ENCODE measurements at regions not wholly inside any gene's neighbourhood (a gene's known extent, or its start where the extent isn't known, plus 50 kb on each side); places are given as distances from the start of the nearest gene placed in this dataset.

DNA sequence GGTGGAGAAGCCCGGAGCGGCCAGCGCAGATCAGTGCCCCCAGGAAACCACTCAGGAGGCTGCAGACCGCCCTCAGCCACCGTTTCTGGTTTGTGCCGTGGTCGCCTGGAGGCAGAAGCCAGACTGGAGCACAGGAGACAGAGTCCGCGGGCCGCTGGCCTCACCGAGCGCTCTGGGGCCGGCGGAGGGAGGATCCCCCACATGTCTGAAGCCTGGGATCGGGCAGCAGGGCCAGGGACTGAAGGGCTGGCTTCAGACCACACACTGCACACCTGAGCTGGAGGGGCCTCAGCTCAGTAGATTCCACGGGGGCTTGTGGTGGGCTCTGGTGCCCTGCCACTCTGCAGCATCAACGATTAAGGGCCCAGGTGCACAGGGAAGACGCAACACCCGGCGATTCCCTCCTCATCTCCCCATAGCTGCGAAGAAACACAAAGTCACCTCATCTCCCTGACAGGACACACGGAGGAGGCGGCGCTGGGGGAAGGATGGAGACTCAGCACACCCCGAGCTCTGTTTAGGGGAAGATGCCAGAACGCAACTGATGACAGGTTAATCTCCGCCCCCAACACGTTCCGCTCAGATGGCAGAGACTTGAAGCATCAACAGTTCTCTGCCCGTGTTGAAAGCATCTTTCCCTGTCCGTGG, 408.1 kb downstream of the GALR1 start:
- no peak for DNase-seq (ENCODE audit: low read depth, low spot score)

DNA sequence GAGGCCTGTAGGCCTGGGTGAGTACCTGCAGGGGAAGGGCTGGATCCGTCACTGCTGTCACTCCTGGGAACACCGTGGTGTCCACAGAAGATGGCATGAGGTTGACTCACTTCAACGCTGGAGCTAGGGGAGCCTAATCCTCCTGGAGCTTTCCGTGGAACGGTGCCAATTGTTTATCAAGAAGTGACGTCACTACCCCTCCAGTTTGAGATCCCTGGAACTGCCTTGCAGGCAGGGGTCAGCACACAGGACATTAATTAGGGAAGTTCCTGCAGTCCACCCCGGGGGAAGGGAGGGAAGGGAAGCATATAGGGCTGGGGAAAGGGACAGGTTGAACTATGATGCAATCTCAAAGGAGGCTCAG, 408.6 kb downstream of the GALR1 start:
- no peak for DNase-seq (ENCODE audit: low read depth, low spot score)

DNA sequence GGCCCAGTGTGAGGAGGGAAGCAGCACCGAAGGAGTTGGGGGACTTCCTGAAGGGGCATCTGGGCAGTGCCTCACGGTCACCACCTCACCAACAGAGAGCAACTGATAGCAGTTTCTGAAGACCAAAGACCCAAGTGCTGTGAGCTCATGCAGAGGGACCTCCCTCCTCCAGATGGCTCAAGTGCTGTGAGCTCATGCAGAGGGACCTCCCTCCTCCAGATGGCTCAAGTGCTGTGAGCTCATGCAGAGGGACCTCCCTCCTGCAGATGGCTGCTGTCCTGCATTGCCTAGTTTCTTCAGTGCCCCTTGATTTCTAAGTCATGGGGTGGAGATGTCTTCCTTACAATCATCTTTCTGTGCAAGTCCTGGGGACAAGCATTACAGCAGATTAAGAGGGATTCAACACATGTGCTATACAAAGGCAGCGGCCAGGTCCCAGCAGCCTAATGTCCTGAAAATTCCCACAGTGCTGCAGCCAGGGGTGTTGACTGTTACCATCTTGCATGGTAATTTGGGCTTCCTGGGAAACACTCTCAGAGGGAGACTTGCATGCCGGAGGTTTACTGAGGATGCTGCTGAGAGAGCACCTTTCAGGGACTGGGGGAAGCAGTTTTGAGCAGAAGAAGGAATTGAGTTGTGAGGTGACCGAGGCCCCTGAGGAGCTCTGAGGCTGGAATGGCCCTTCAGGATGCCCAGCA, 409.3 kb downstream of the GALR1 start:
- no peak for DNase-seq (ENCODE audit: low read depth, low spot score)

DNA sequence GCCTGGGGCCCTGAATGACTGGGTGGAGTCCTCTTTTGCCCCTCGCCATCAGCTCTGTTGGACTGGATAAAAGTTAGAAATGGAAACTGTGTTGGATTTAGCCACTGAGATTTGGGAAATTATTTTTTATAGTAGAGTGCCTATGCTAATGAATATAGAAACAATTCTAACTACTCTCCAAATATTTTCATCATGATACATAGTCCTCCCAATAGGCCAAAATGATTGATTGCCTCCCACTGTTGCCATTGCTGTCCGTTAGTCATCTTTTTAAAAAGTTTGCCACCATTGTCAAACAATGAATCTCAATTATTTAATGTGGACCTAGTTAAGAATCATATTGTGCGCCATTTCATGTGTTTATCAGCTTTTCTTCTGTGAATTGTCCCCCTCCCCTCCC, 417.0 kb downstream of the GALR1 start:
- DNase-seq (ENCODE audit: low read depth, low spot score), result no peak

DNA sequence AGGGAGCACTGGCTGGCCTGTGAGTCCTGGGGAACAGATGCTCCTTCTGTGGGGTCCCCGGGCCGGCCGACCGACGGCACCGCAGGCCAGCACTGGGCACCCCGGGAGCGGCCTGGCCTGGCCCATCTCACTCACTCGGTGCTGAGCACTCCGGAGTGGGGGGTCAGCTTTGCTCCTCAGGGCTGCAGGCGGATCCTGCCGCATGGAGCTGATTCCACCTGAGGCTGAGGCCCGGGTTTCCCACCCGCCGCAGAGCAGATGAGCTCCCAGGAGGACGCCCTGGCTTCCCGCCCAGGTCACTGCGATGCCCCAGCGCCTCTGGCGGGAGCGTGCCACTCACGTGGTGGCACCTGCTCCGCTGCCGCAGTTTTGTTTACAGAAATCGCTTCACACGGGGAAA, 418.6 kb downstream of the GALR1 start:
- no peak for DNase-seq (ENCODE audit: low read depth, low spot score)

DNA sequence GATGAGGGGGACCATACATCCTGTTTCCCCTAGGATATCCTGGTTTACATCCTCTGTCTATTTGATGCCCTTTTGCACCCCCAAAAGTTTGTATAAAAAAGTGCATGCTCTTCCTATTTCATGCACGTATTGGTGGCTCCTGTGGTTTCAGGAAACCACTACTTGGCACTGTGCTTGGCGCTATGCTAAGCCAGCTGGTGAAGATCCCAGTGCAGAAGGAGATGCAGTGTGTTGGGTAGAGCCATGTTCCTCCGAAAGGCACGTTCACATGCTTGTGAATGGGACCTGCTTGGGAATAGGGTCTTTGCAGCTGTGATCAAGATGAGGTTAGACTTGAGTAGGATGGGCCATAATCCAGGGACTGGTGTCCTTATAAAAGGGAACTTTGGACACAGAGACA, 419.7 kb downstream of the GALR1 start:
- no peak for DNase-seq (ENCODE audit: low read depth, low spot score)

DNA sequence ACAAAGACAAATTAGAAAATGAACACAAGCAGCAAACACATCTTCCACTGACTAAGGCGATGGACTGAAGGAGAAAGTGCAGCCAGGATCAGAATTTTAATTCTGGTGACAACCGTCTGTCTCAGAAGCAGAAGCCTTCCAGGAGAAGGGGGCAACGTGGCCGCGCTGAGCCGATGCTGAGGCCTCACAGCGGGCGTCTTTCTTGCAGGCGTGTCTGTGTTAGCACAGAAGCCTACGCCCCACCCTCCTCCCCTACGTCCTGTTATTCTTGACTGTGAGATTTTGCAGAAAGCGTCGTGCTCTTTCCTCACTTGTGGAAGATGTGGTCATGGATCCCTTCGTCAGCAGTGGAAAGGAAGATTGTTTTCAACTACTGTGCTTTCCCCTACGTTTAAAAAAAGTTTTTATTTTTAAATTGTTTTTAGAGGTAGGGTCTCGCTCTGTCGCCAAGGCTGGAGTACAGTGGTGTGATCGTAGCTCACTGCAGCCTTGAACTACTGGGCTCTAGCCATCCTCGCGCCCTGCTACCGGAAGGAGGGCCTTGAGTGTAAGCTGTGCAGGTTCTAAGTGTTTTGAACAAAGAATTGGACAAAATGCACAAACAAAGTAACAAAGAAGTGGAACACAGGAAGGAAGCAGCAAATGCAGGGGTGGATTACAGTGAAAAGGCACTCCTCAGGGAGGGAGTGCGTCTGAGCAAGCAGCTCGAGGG, 422.0 kb downstream of the GALR1 start:
- DNase-seq (ENCODE audit: low read depth, low spot score), result peak; percentile 19

DNA sequence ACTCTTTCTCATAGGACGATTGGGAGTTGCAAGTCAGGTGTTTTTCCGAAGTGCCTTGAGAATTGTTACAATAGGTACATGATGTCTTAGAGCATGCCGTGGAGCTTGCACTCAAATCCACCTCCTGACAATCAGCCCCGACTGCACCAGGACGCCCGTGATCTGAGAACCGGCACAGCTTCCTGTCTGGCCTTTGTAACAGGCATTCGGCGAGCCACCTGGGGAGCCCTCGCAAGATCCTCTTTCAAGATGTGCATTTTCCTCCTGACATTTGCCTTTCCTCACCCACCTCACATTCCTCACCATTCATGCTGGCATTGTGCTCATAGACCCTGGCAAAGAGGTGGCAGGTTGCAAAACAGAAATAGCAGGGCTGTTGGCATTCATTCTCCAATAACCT, 427.3 kb downstream of the GALR1 start:
- DNase-seq (ENCODE audit: low read depth, low spot score), result peak; percentile 12

DNA sequence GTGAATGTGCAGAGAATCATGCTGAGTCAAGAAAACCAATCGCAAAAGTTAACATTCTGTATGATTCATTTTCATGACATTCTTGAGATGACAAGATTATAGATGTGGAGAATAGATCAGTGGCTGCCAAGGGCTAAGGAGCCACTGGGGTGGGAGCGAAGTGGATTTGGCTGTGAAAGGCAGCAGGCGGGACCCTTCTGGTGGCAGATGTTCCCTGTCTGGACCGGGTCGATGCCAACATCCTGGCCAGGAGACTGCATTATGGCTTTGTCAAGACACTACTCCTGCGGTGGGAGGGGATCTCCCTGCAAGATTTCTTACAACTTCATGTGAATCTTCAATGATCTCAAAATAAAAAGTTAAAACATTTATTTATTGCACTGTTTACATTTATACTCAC, 427.9 kb downstream of the GALR1 start:
- no peak for DNase-seq (ENCODE audit: low read depth, low spot score)

DNA sequence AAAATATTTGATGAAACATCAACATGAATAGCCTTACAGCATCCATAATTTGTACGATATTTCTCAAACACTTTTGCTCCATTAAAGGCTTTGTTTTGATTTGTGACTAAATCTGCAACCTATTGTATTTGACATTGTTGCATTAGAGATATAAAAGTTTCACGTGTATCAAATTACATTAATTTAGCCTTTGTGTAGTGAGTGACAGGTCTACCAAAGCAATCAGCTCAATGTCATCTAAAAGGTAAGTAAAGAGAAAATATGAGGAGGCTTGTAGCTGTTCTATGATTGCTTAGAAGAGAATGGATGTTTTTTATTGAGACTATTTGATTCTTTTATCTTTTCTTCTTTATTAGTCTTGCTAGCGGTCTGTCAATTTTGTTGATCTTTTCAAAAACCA, 430.2 kb downstream of the GALR1 start:
- DNase-seq (ENCODE audit: low read depth, low spot score), result no peak

DNA sequence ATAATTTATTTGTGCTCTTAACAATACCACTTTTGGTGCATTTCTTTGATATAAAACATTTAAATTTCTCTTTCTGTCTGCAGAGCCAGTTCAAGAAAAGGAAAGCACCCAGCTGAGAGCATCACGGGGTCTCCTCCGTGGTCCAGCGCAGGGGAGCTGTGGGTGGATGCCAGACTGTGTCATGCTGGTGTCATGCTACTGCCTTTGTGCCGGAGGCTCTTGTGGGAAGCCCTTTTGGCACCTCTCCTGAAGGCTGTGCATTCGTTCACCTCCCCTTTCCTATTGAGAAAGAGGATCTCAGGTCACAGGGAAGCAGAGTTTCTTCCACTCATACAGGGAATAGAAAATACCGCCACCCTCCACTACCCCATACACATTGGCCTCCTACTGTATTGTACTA, 450.4 kb downstream of the GALR1 start:
- no peak for DNase-seq (ENCODE audit: low read depth, low spot score)

DNA sequence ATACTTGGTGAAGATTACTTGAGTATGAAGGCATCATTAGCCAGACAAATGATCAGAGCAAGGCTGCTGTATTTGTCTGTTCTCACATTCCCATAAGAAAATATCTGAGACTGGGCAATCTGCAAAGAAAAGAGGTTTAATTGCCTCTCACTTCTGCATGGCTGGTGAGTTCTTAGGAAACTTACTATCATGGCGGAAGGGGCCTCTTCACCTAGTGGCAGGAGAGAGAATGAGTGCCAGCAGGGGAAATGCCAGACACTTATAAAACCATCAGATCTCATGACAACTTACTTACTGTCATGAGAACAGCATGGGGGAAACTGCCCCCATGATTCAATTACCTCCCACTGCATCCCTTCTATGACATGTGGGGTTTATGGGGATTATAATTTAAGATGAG, 452.3 kb downstream of the GALR1 start:
- no peak for DNase-seq (ENCODE audit: low read depth, low spot score)

DNA sequence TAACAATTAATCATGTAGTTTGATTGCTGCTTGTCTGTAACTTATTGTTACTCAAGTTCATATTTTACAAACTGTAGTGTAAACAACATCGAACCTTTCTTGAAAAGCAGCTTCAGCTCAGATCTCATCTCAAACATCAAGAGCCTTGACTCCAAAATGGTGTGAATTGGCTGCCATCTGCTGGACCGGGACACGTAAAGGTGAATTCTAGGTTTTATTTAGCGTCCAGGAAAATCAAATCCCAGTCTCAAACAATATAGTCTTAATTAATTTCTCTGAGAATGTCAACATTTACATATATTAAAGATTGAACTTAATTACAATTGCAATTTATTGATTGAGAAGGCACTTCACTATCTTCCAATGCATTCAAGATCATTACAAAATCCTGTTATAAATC, 453.0 kb downstream of the GALR1 start:
- DNase-seq (ENCODE audit: low read depth, low spot score), result no peak

DNA sequence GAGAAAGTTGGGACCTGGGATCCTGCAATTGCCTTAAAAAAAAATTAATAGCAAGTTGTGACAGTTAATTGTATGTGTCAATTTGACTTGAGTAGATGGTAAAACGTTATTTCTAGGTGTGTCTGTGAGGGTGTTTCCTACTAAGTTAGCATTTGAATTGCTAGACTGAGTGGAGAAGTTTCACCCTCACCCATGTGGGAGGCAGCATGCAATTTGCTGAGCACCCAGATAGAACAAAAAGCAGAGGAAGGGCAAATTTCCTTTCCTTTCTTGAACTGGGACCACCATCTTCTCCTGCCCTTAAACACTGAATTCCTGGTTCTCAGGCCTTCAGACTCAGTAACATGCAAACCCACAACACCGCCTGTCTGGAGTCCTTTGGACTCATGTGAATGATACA, 455.7 kb downstream of the GALR1 start:
- no peak for DNase-seq (ENCODE audit: low read depth, low spot score)

DNA sequence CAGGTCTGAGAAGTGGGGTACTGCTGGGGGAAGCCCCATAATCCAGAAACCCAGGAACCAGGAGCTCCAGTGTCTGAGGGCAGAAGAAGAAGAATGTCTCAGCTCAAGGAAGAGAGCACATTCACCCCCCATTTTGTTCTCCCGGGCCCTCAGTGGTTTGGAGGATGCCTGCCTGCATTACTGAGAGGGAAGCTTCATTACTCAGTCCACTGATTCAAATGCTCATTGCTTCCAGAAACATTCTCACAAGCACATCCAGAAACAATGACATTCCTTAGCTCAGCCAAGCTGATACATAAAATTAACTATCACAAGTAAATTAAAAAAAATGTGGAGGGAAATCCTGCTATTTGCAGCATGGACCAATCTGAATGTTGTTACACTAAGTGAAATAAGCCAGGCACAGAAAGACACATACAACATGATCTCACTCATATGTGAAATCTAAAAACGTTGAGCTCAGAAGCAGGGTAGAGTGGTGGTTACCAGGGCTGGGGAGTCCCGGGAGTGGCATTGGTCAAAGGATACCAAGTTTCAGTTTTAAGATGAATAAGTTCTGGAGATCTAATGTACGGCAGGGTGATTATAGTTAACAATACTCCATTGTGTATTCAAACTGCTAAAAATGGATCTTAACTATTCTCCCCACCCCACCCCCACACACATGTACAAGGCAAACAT, 459.3 kb downstream of the GALR1 start:
- no peak for DNase-seq (ENCODE audit: low read depth, low spot score)

DNA sequence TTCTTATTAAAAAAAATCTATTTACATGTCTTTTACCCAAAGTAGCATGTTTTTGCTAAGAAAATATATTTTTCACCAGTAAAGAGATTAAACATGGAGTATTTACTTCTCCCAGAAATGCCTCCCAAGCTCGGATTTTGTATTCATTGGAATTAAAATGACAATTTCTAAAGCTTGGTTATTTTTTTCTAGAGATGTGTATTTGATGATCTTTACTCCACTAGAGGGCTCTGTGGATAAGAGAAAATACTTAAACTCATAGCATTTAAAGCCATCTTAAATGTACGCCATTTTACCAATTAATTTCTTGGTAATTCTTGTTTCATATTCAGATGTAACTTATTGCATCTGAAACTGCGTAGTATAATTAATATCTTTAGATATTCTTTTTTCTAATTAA, 461.4 kb downstream of the GALR1 start:
- no peak for DNase-seq (ENCODE audit: low read depth, low spot score)

DNA sequence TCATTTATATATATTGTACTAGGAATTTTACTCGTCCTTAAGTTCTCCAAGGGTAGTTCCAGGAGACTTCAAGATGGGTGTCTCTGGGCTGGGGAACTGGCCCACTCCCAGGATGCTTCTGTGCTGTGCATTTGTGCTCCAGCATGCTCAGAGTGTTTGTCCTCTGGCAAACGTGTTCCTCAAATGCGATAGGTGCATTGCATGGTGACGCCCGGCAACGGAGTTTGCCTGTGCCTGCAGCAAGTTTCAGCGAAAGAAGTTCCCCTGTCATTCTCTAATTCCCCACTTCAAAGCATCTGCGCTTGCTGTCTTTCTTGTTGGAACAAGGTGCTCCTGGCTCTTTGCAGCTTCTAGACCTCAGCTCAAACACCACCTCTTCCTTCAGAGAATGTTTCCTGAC, 465.1 kb downstream of the GALR1 start:
- peak; percentile 14 for DNase-seq (ENCODE audit: low read depth, low spot score)

DNA sequence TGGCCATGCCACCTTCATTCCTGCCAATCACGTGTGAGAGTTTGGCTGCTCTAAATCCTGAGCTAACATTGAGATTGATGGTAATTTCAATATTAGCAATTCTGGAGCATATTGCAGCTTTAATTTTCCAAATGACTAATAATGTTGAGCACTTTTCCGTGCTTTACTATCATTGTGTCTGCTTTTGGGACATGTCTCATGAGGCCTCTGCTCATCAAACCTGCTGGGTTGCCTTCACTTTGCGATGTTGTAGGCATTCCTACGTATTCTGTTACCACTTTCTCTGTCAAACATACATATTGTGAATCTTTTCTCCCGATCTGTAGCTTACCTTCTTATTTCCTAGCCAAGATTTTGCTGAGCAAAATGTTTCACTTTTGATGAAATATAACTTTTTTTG, 466.6 kb downstream of the GALR1 start:
- no peak for DNase-seq (ENCODE audit: low read depth, low spot score)

DNA sequence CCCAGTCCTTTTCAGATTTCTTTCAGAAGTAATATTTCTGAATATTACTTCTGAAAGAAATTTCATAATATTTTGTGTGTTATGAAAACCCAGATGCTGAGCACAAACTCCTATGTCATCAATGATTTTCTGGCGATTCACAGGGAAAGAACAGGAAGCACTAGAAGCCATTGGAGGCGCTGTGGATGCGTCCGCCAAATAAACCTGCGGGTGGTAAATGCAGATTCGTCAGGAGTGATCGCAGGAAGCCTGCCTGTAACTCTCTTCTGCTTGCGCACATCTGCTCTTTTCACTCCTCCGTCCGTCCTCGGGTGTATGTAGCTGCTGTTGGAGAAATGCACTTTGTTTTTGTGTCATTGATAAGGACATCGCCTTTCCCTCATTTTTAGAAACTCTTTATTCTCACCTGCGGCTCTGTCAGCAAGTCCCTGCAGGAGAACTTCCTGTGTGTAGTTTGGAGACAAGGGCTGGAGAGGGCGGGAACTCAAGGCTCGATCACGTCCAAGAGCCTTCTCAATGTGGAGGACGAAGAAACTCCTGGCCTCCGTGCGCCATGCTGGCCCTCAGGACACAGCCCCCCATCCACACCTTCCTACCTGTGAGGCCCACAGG, 483.8 kb downstream of the GALR1 start:
- peak; percentile 36 for DNase-seq (ENCODE audit: low read depth, low spot score)

DNA sequence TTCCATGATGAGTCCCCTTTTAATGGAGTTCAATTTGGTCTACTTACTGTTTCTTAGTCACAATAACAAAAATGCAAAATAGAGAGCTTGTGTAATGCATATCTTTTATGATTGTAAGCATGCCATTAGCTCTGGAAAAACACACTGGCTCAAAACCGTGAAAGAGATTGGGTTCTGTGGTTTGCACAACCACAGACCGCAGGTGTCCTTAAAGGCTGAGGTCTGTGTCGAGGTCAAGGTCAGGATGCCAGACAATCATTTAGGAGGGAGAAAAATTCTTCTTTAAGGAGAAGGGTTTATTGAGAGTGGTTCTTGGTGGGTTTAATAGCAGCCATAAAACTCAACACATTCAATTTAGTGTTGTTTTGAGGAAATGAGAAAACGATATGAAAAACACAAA, 487.2 kb downstream of the GALR1 start:
- DNase-seq (ENCODE audit: low read depth, low spot score), result no peak

DNA sequence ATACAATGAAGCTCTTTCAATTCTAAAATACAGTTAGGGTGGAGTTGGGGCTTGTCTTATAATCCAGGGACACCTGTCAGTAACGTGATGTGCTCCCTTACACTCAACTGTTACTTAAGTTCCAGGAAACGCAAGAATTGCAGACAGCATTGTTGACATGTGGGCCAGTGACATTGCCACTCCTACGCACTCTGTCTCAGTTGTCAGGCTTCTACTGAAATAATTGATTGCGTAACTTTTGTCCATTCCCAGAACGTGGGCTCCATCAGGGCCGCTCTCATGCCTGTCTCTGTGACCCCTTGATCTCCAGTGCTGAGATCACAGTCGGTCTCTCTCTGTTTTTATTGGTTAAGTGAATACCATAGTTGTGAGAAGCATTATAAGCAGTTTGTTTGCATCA, 487.8 kb downstream of the GALR1 start:
- no peak for DNase-seq (ENCODE audit: low read depth, low spot score)

DNA sequence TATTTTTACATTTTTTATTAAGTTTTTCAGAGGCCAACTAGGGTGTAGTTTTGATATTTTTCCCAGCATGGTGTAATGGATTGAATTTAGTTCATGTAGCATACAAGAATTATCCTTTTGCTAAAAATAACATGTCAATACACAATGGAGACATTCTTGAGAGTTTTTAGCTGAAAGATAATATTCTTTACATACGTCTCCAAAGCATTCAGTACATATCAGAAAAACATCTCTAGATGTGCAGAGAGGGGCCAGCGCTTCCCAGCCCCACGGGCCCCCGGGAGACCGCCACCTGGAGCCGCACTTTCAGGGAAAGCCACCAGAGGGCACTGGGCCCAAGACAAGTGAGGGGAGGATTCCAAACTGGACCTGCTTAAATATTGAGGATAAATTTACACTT, 499.4 kb downstream of the GALR1 start:
- DNase-seq (ENCODE audit: low read depth, low spot score), result peak; percentile 43

Data from ELF-1 (cell line).